ENCODE measurements at regions not wholly inside any gene's neighbourhood (a gene's known extent, or its start where the extent isn't known, plus 50 kb on each side); places are given as distances from the start of the nearest gene placed in this dataset.

- DNase-seq (ENCODE audit: low read depth in 2 of 2): no peak
These were observed 190.0 kb upstream of the MIR17HG start for GRCh38 chr13:91157273-91158016.

- DNase-seq (ENCODE audit: low read depth in 2 of 2): no peak
These were observed 189.5 kb upstream of the MIR17HG start for GRCh38 chr13:91158017-91158395.

- DNase-seq (ENCODE audit: low read depth in 2 of 2): no peak
These were observed 185.3 kb upstream of the MIR17HG start for GRCh38 chr13:91162180-91162579.

- no peak for DNase-seq (ENCODE audit: low read depth in 2 of 2)
These were observed 184.9 kb upstream of the MIR17HG start for GRCh38 chr13:91162589-91162988.

GRCh38 chr13:91165758-91166157 lies 181.7 kb upstream of the MIR17HG start:
- DNase-seq (ENCODE audit: low read depth in 2 of 2): no peak

- no peak for DNase-seq (ENCODE audit: low read depth in 2 of 2)
These were observed 180.6 kb upstream of the MIR17HG start for GRCh38 chr13:91166714-91167511.

GRCh38 chr13:91167706-91168385 lies 179.6 kb upstream of the MIR17HG start:
- no peak for DNase-seq (ENCODE audit: low read depth in 2 of 2)

- DNase-seq (ENCODE audit: low read depth in 2 of 2): no peak
These were observed 179.1 kb upstream of the MIR17HG start for GRCh38 chr13:91168386-91168711.

GRCh38 chr13:91169321-91170050 lies 178.0 kb upstream of the MIR17HG start:
- DNase-seq (ENCODE audit: low read depth in 2 of 2): no peak

GRCh38 chr13:91172160-91172559 lies 175.3 kb upstream of the MIR17HG start:
- no peak for DNase-seq (ENCODE audit: low read depth in 2 of 2)

GRCh38 chr13:91174886-91175501 lies 172.5 kb upstream of the MIR17HG start:
- DNase-seq (ENCODE audit: low read depth in 2 of 2): no peak

- no peak for DNase-seq (ENCODE audit: low read depth in 2 of 2)
These were observed 169.4 kb upstream of the MIR17HG start for GRCh38 chr13:91178099-91178498.

GRCh38 chr13:91181892-91182291 lies 165.6 kb upstream of the MIR17HG start:
- DNase-seq (ENCODE audit: low read depth in 2 of 2): no peak

GRCh38 chr13:91184244-91184926 lies 163.1 kb upstream of the MIR17HG start:
- no peak for DNase-seq (ENCODE audit: low read depth in 2 of 2)

GRCh38 chr13:91185294-91185863 lies 162.1 kb upstream of the MIR17HG start:
- DNase-seq (ENCODE audit: low read depth in 2 of 2): peak in 1 of 2 experiments; percentile 4

- no peak for DNase-seq (ENCODE audit: low read depth in 2 of 2)
These were observed 160.0 kb upstream of the MIR17HG start for GRCh38 chr13:91187522-91187921.

GRCh38 chr13:91189506-91189905 lies 158.0 kb upstream of the MIR17HG start:
- DNase-seq (ENCODE audit: low read depth in 2 of 2): no peak

- DNase-seq (ENCODE audit: low read depth in 2 of 2): no peak
These were observed 154.1 kb upstream of the MIR17HG start for GRCh38 chr13:91193358-91193757.

- no peak for DNase-seq (ENCODE audit: low read depth in 2 of 2)
These were observed 151.7 kb upstream of the MIR17HG start for GRCh38 chr13:91195789-91196188.

GRCh38 chr13:91196958-91197357 lies 150.5 kb upstream of the MIR17HG start:
- DNase-seq (ENCODE audit: low read depth in 2 of 2): no peak

GRCh38 chr13:91199866-91200265 lies 147.6 kb upstream of the MIR17HG start:
- no peak for DNase-seq (ENCODE audit: low read depth in 2 of 2)

Data from fibroblast of skin of left quadriceps (primary cell).